ENCODE measurements at regions not wholly inside any gene's neighbourhood (a gene's known extent, or its start where the extent isn't known, plus 50 kb on each side); places are given as distances from the start of the nearest gene placed in this dataset.

- intact Hi-C loops (cut with DNase I): no loop called here
- no peak for DNase-seq
Measured at GRCh38 chr6:97548354-97548753, 265.3 kb upstream of the MMS22L start.

- intact Hi-C loops (cut with DNase I): no loop called here
- DNase-seq: no peak
Measured at GRCh38 chr6:97557355-97557754, 274.3 kb upstream of the MMS22L start.

GRCh38 chr6:97563529-97563928 is 280.5 kb upstream of the MMS22L start:
- DNase-seq: peak in 1 of 10 donors; percentile 67
- intact Hi-C loops (cut with DNase I): no loop called here

- intact Hi-C loops (cut with DNase I): no loop called here
Measured at GRCh38 chr6:97572943-97573342, 289.9 kb upstream of the MMS22L start.

GRCh38 chr6:97586344-97586743 is 303.3 kb upstream of the MMS22L start:
- intact Hi-C loops (cut with DNase I): no loop called here
- DNase-seq: no peak

More at GRCh38 chr6:97572943-97573342, 289.9 kb upstream of the MMS22L start:
- DNase-seq: no peak

- DNase-seq: peak in 1 of 10 donors; percentile 55
- intact Hi-C loops (cut with DNase I): no loop called here
Measured at GRCh38 chr6:97591955-97592354, 308.9 kb upstream of the MMS22L start.

- intact Hi-C loops (cut with DNase I): no loop called here
- DNase-seq: no peak
Measured at GRCh38 chr6:97594844-97595243, 311.8 kb upstream of the MMS22L start.

- no peak for DNase-seq
- intact Hi-C loops (cut with DNase I): no loop called here
Measured at GRCh38 chr6:97621111-97621510, 338.1 kb upstream of the MMS22L start.

GRCh38 chr6:97626671-97627441 is 343.8 kb upstream of the MMS22L start:
- intact Hi-C loops (cut with DNase I): no loop called here
- peak in 3 of 10 donors; percentile 3 to 71 (median 26) for DNase-seq

- peak in 2 of 10 donors; percentile 17 to 29 for DNase-seq
- intact Hi-C loops (cut with DNase I): no loop called here
Measured at GRCh38 chr6:97629180-97629579, 346.2 kb upstream of the MMS22L start.

GRCh38 chr6:97630604-97631003 is 347.6 kb upstream of the MMS22L start:
- no peak for DNase-seq
- intact Hi-C loops (cut with DNase I): no loop called here

GRCh38 chr6:97632341-97632740 is 349.3 kb upstream of the MMS22L start:
- no peak for DNase-seq
- intact Hi-C loops (cut with DNase I): no loop called here

- DNase-seq: no peak
- intact Hi-C loops (cut with DNase I): no loop called here
Measured at GRCh38 chr6:97639702-97640101, 356.7 kb upstream of the MMS22L start.

GRCh38 chr6:97644353-97644752 is 361.3 kb upstream of the MMS22L start:
- DNase-seq: no peak
- intact Hi-C loops (cut with DNase I): no loop called here

GRCh38 chr6:97645757-97646156 is 362.7 kb upstream of the MMS22L start:
- intact Hi-C loops (cut with DNase I): no loop called here
- DNase-seq: no peak

- no peak for DNase-seq
- intact Hi-C loops (cut with DNase I): no loop called here
Measured at GRCh38 chr6:97653076-97653475, 370.1 kb upstream of the MMS22L start.

- intact Hi-C loops (cut with DNase I): no loop called here
Measured at GRCh38 chr6:97653517-97653916, 370.5 kb upstream of the MMS22L start.

GRCh38 chr6:97654674-97655073 is 371.7 kb upstream of the MMS22L start:
- DNase-seq: no peak
- intact Hi-C loops (cut with DNase I): no loop called here

More at GRCh38 chr6:97653517-97653916, 370.5 kb upstream of the MMS22L start:
- no peak for DNase-seq

- intact Hi-C loops (cut with DNase I): no loop called here
- peak in 1 of 10 donors; percentile 41 for DNase-seq
Measured at GRCh38 chr6:97656236-97656635, 373.2 kb upstream of the MMS22L start.

- no peak for DNase-seq
- intact Hi-C loops (cut with DNase I): no loop called here
Measured at GRCh38 chr6:97656706-97657350, 373.8 kb upstream of the MMS22L start.

GRCh38 chr6:97658090-97658489 is 375.1 kb upstream of the MMS22L start:
- intact Hi-C loops (cut with DNase I): no loop called here
- no peak for DNase-seq

- no peak for DNase-seq
- intact Hi-C loops (cut with DNase I): no loop called here
Measured at GRCh38 chr6:97663252-97663651, 380.2 kb upstream of the MMS22L start.
